ENCODE measurements at regions not wholly inside any gene's neighbourhood (a gene's known extent, or its start where the extent isn't known, plus 50 kb on each side); places are given as distances from the start of the nearest gene placed in this dataset.

DNA sequence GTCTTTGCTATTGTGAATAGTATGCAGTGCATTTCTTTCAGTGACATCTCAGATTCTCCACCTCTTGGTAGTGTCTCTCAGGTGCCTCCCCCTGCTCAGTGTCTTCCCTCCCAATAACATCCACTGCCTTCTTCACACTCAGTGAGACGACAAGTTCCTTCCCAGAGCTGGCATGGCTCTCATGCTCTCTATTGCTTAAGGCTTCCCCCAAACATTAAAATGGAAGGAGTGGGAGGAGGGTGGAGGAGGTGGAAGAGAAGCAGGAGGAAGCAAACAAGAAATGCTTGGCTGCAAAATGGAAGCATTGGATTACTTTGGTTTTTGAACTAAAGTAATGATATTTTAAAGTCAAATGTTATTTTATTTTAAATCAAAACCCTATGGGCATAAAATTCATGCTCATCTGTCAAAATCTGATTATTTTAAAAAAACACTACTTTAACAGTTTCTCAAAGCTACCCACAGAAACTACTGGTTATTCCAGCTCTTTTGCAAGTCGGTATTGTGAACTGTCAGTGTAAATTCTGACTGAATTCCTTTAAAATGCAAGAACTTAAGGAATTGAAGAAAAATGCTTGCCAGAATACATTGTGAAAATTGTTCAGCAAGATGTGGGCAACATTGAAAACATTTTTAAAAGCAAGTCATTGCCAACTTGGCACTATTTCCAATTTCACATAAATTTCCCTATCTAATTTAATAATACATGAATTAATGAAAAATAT is 727.6 kb upstream of the ARGLU1 start:
- no peaks in the 10 kb centered on the region for H3K36me3 ChIP-seq
- no peak overlapping the region for H3K4me3 ChIP-seq
- TF ChIP-seq, protein P1, sequence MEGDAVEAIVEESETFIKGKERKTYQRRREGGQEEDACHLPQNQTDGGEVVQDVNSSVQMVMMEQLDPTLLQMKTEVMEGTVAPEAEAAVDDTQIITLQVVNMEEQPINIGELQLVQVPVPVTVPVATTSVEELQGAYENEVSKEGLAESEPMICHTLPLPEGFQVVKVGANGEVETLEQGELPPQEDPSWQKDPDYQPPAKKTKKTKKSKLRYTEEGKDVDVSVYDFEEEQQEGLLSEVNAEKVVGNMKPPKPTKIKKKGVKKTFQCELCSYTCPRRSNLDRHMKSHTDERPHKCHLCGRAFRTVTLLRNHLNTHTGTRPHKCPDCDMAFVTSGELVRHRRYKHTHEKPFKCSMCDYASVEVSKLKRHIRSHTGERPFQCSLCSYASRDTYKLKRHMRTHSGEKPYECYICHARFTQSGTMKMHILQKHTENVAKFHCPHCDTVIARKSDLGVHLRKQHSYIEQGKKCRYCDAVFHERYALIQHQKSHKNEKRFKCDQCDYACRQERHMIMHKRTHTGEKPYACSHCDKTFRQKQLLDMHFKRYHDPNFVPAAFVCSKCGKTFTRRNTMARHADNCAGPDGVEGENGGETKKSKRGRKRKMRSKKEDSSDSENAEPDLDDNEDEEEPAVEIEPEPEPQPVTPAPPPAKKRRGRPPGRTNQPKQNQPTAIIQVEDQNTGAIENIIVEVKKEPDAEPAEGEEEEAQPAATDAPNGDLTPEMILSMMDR (IDR thresholded peaks at IDR 0.05), result no peak
- no peak for DNase-seq (ENCODE audit: low spot score)
- no peak overlapping the region for H3K27ac ChIP-seq
- H3K27me3 ChIP-seq (replicated peaks; ENCODE audit: insufficient read depth), result no peaks in the 10 kb centered on the region
- no peak for ATAC-seq (ENCODE audit: insufficient number of reproducible peaks, low FRiP score, low read depth)
- H3K4me1 ChIP-seq (ENCODE audit: control insufficient read depth in 1 of 2, low read depth in 2 of 2), result no peaks in the 10 kb centered on the region
- H3K9me3 ChIP-seq, result no peaks in the 10 kb centered on the region

DNA sequence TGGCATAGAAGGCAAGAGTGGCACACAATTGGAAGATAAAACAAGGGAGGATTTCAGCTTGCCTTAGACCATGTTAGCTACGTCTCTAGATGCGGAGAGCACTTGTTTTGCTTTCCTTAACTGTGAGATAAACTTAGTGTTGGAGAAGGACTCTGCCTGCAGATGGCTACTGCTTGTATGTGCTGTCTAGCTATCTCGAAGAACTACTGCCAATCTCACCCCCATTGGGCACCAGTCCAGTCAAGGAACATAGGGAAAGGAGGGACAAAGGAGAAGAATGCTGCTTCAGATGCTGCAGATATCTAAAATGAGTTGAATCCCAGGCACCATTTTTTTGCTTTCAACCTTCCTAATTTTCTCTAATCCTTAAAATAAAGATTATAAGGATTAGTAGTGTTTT is 726.0 kb upstream of the ARGLU1 start:
- Histone ChIP-seq H3K4me3 (no peak overlapping the region), H3K27ac (no peak overlapping the region), H3K27me3 (replicated peaks; ENCODE audit: insufficient read depth) (no peaks in the 10 kb centered on the region), H3K4me1 (ENCODE audit: control insufficient read depth in 1 of 2, low read depth in 2 of 2) (no peaks in the 10 kb centered on the region), H3K9me3 (no peaks in the 10 kb centered on the region), H3K36me3 (no peaks in the 10 kb centered on the region)
- ATAC-seq (ENCODE audit: insufficient number of reproducible peaks, low FRiP score, low read depth) (no peak), DNase-seq (ENCODE audit: low spot score) (no peak)
- TF ChIP-seq, protein P1 (IDR thresholded peaks at IDR 0.05), result no peak

DNA sequence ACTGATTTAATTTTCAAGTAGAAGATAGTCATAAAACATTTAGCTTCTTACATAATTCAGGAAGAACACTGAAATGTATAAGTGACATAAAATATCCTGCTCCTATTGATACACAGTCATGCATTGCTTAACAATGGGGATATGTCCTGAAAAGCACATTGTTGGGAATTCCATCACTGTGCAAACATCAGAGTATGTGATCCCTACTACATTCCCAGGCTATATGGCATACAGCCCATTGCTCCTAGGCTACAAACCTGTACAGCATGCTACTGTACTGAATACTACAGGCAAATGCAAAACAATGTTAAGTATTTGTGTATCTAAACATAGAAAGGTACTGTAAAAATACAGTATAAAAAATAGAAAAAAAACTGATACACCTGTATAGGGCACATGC is 723.9 kb upstream of the ARGLU1 start:
- no peak for ATAC-seq (ENCODE audit: insufficient number of reproducible peaks, low FRiP score, low read depth)
- H3K27ac ChIP-seq, result no peak overlapping the region
- TF ChIP-seq, protein P1 (IDR thresholded peaks at IDR 0.05), result no peak

DNA sequence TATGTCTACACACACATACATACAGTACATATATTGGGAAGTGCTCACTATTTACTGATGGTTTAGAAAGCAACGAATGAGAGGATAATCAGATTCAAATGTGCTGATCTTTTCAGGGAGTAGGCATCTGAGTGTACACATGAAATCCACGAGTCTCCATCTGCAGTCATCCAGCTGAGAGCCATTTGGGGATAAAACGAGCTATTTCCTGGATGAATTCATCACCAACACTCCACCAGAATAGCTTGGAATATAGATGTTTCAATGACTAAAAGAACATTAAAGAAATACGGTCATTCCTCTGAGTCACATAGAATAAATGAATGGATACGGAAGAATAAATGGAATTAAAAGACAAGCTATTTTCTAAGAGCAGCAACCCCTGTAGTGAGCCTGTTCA is 721.6 kb upstream of the ARGLU1 start:
- Histone ChIP-seq H3K4me3 (no peak overlapping the region), H3K27ac (no peak overlapping the region), H3K9me3 (no peaks in the 10 kb centered on the region), H3K4me1 (ENCODE audit: control insufficient read depth in 1 of 2, low read depth in 2 of 2) (no peaks in the 10 kb centered on the region), H3K36me3 (no peaks in the 10 kb centered on the region), H3K27me3 (replicated peaks; ENCODE audit: insufficient read depth) (no peaks in the 10 kb centered on the region)
- DNase-seq (ENCODE audit: low spot score) (no peak), ATAC-seq (ENCODE audit: insufficient number of reproducible peaks, low FRiP score, low read depth) (no peak)
- TF ChIP-seq, protein P1 (IDR thresholded peaks at IDR 0.05), result no peak

More for the DNA sequence above, 723.9 kb upstream of the ARGLU1 start:
- Histone ChIP-seq H3K36me3 (no peaks in the 10 kb centered on the region), H3K4me3 (no peak overlapping the region), H3K4me1 (ENCODE audit: control insufficient read depth in 1 of 2, low read depth in 2 of 2) (no peaks in the 10 kb centered on the region), H3K9me3 (no peaks in the 10 kb centered on the region), H3K27me3 (replicated peaks; ENCODE audit: insufficient read depth) (no peaks in the 10 kb centered on the region)
- no peak for DNase-seq (ENCODE audit: low spot score)

DNA sequence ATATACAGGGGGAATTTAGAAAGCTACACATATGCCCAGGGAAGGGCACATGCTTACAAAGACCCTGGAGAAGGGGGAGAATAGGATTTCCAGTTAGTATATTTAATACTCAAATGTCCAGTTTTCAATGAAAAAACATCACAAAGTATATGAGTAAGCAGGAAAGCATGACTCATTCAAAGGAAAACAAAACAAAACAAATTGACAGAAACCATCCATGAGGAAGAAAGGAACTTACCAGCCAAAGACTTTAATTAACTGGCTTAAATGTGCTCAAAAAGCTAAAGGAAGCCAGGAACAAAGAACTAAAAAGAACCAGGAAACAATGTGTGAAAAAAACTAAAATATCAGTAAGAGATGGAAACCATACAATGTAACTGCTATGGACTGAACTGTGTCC is 716.2 kb upstream of the ARGLU1 start:
- ATAC-seq (ENCODE audit: insufficient number of reproducible peaks, low FRiP score, low read depth) (no peak), DNase-seq (ENCODE audit: low spot score) (no peak)
- H3K36me3 ChIP-seq, result no peaks in the 10 kb centered on the region
- no peak overlapping the region for H3K27ac ChIP-seq
- no peaks in the 10 kb centered on the region for H3K4me1 ChIP-seq (ENCODE audit: control insufficient read depth in 1 of 2, low read depth in 2 of 2)
- no peaks in the 10 kb centered on the region for H3K9me3 ChIP-seq
- H3K4me3 ChIP-seq, result no peak overlapping the region
- H3K27me3 ChIP-seq (replicated peaks; ENCODE audit: insufficient read depth), result no peaks in the 10 kb centered on the region
- TF ChIP-seq, protein P1 (IDR thresholded peaks at IDR 0.05), result no peak
